KMS-11 (cell line): ENCODE measurements at regions not wholly inside any gene's neighbourhood (a gene's known extent, or its start where the extent isn't known, plus 50 kb on each side); places are given as distances from the start of the nearest gene placed in this dataset.

Experiments used
- H2AFZ ChIP-seq: fragments of 200-600 bp; sonication (generic); 2 replicates; pipeline ENCODE4 v1.6.1; 2016; ENCODE audit warnings: antibody characterized with exemption, mixed run types, low read depth
- H3K27ac ChIP-seq: fragments of 200-600 bp; sonication (generic); 2 replicates; pipeline ENCODE4 v1.6.1; 2016; ENCODE audit warnings: mild to moderate bottlenecking, mixed run types
- H3K27me3 ChIP-seq: fragments of 200-600 bp; sonication (generic); 2 replicates; pipeline ENCODE4 v1.6.1; 2017; ENCODE audit warnings: mild to moderate bottlenecking, low read depth, mixed run types, moderate library complexity; ENCODE audit not compliant: insufficient read depth
- H3K36me3 ChIP-seq: fragments of 200-600 bp; sonication (generic); 2 replicates; pipeline ENCODE4 v1.6.1; 2017; ENCODE audit warnings: mild to moderate bottlenecking, mixed run types; ENCODE audit not compliant: insufficient read depth
- H3K4me1 ChIP-seq: fragments of 200-600 bp; sonication (generic); 2 replicates; pipeline ENCODE4 v1.6.1; 2016; ENCODE audit warnings: mild to moderate bottlenecking, low read depth, mixed run types; ENCODE audit not compliant: poor library complexity, severe bottlenecking
- H3K4me2 ChIP-seq: fragments of 200-600 bp; sonication (generic); 2 replicates; pipeline ENCODE4 v1.7.0; 2016; ENCODE audit warnings: mild to moderate bottlenecking, mixed run types
- H3K4me3 ChIP-seq: fragments of 200-600 bp; sonication (generic); IDR thresholded peaks from 2 replicates; pipeline ENCODE4 v1.6.1; 2017; ENCODE audit warnings: low read depth, low read length, mixed read lengths; ENCODE audit not compliant: insufficient read depth
- H3K79me2 ChIP-seq: fragments of 200-600 bp; sonication (generic); 2 replicates; pipeline ENCODE4 v1.6.1; 2016; ENCODE audit warnings: low read depth, mixed run types; ENCODE audit not compliant: insufficient read depth
- H3K9ac ChIP-seq: fragments of 200-600 bp; sonication (generic); 2 replicates; pipeline ENCODE4 v1.6.1; 2016; ENCODE audit warnings: mild to moderate bottlenecking, mixed run types
- H4K20me1 ChIP-seq: fragments of 200-600 bp; sonication (generic); 2 replicates; pipeline ENCODE4 v1.6.1; 2016; ENCODE audit warnings: mild to moderate bottlenecking, mixed run types; ENCODE audit not compliant: insufficient read depth
- CTCF ChIP-seq: fragments of 200-600 bp; sonication (generic); conservative IDR thresholded peaks from 2 replicates; pipeline ENCODE4 v1.6.1; 2017; ENCODE audit warnings: low read depth, mild to moderate bottlenecking, antibody characterized with exemption, low read length, moderate library complexity, mixed read lengths

- TF ChIP-seq CTCF: no peak
- Histone ChIP-seq H3K27ac (no peak overlapping the region), H3K4me1 (no peaks in the 10 kb centered on the region), H3K4me2 (no peak overlapping the region), H3K79me2 (no peaks in the 10 kb centered on the region), H3K4me3 (no peak overlapping the region), H3K9ac (no peak overlapping the region), H4K20me1 (no peaks in the 10 kb centered on the region), H3K36me3 (no peaks in the 10 kb centered on the region), H2AFZ (no peak overlapping the region), H3K27me3 (no peaks in the 10 kb centered on the region)
Observed at GRCh38 chr4:57374866-57375595, 264.8 kb upstream of the IGFBP7 start.

DNA sequence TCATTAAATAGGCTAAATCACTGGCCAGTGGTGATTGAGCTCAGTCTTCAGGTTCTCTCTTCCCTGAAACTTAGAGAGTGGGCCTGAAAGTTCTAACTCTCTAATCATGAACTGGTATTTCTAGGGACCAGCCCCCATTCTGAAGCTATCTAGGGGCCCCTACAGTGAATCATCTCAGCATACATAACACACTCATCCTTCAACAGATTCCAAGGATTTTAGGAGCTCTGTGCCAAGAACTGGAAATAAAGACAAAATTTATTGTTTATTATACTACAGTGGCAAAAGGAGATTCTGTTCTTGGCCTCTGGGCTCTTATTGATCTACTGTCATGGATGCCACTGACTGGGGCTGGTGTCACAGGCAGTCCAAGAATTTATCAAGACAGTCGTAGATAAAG is 263.8 kb upstream of the IGFBP7 start:
- TF ChIP-seq CTCF: no peak
- Histone ChIP-seq H2AFZ (no peak overlapping the region), H3K4me1 (no peaks in the 10 kb centered on the region), H3K36me3 (no peaks in the 10 kb centered on the region), H3K27me3 (no peaks in the 10 kb centered on the region), H3K4me2 (no peak overlapping the region), H4K20me1 (no peaks in the 10 kb centered on the region), H3K9ac (no peak overlapping the region), H3K4me3 (no peak overlapping the region), H3K27ac (no peak overlapping the region), H3K79me2 (no peaks in the 10 kb centered on the region)

DNA sequence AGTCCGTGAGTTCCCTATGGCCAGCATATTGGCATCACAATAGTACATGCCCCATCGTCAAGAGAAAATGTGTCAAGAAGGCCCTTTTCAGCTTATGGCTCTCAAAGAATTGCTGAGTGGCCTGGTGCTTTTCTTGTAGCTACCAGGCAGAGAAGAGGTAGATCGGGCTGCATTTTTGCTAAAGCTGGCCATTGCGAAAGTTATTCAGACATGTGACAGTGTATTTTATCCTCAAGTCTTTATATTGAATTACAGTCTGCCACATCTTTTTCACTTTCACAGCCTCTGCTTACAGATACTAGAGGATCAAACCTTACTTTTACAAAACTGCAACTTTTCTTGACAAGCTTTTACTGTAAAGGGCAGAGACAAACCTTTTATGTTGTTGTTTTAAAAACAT is 261.5 kb upstream of the IGFBP7 start:
- H3K79me2 ChIP-seq: no peaks in the 10 kb centered on the region
- H3K4me3 ChIP-seq: no peak overlapping the region
- TF ChIP-seq CTCF: no peak
- H3K9ac ChIP-seq: no peak overlapping the region
- H3K36me3 ChIP-seq: no peaks in the 10 kb centered on the region
- no peaks in the 10 kb centered on the region for H3K27me3 ChIP-seq
- H4K20me1 ChIP-seq: no peaks in the 10 kb centered on the region
- H3K4me2 ChIP-seq: no peak overlapping the region
- H3K4me1 ChIP-seq: no peaks in the 10 kb centered on the region
- no peak overlapping the region for H2AFZ ChIP-seq
- no peak overlapping the region for H3K27ac ChIP-seq

DNA sequence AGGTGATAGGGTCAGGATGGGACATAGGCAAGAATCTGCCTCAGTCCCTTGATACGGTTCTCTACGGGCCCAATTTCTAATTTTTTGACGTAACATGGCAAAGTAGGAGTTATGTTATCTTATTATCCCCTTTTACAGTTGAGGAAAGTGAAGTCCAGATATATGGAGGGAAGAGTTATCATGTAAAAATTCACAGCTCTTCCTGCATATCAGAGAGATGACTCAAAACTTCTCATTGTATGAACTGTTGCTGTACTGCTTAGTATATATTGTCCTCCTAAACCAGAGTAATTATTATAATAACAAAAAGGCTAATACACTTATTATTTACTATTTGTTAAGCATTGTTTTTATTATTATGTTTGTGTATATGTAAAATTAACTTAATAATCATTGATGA is 260.5 kb upstream of the IGFBP7 start:
- Histone ChIP-seq H3K27ac (no peak overlapping the region), H3K4me1 (no peaks in the 10 kb centered on the region), H3K4me2 (no peak overlapping the region), H3K9ac (no peak overlapping the region), H3K79me2 (no peaks in the 10 kb centered on the region), H3K27me3 (no peaks in the 10 kb centered on the region), H2AFZ (no peak overlapping the region), H4K20me1 (no peaks in the 10 kb centered on the region), H3K4me3 (no peak overlapping the region), H3K36me3 (no peaks in the 10 kb centered on the region)
- TF ChIP-seq CTCF: no peak
